HG03159 (cell line): ENCODE measurements at regions not wholly inside any gene's neighbourhood (a gene's known extent, or its start where the extent isn't known, plus 50 kb on each side); places are given as distances from the start of the nearest gene placed in this dataset.

ENCODE experiments used
- ATAC-seq: cut with Tn5 transposase; IDR thresholded peaks from one replicate; pipeline ENCODE4 v1.9.1; 2021; ENCODE audit warnings: mild to moderate bottlenecking, moderate library complexity; ENCODE audit not compliant: unreplicated experiment

- ATAC-seq: no peak
Measured at GRCh38 chr15:91784973-91785709, 68.4 kb upstream of the SLCO3A1 start.

DNA sequence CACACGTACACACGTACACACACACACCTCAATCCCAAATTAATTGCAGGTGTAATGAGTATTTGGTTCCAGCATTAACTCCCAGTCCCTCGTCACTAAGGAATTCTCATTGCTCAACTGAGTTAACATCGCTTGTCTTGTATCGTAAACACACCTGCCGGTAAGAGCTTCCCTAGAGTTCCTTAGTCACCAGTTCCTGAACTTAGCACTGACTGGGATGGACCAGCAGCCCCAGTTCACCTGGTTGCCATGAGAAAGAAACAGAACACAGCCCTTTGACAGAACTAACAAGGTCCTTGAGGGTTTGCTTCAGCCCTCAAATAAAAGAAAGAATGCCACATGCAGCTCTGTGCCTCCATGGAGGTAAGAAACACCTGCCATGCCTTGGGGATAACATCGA lies 66.3 kb upstream of the SLCO3A1 start:
- ATAC-seq: no peak

- no peak for ATAC-seq
Measured at GRCh38 chr15:91789136-91789535, 64.4 kb upstream of the SLCO3A1 start.

DNA sequence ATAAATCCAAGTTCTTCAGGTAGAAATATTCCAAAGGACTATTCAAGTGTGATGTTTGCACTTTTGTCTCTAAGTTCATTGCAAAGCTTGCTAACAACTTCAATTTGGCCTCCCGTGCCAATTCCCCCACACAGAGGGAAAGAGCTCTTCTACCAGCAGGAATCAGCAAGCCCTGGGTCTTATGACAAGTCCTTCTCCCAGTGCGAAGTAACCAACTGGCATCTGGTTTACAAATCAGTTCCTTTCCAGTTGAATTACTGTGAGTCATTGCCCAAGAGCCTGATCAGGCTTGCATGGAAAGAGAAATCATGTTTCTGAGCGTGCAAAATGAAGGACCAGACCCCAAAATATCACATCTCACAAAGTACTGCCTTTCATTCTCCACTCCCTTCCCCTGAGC lies 62.7 kb upstream of the SLCO3A1 start:
- no peak for ATAC-seq

DNA sequence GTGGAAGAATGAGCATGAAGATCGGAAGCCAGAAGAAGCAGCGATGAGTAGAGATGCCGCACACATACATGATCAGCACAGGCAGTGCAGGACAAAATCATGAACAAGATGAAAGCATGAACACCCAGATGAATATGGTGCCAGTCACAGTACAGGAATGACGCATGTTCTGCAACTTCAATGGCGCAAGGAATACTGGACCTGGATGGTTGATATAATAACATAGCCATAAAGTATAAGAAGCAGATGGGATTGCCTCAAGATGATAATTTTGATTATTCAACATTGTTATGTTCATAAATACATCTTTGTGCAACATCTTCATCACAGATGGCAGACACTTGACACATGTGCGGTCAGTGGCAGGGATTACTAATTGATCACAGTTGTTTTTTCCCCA lies 59.7 kb upstream of the SLCO3A1 start:
- ATAC-seq: no peak

DNA sequence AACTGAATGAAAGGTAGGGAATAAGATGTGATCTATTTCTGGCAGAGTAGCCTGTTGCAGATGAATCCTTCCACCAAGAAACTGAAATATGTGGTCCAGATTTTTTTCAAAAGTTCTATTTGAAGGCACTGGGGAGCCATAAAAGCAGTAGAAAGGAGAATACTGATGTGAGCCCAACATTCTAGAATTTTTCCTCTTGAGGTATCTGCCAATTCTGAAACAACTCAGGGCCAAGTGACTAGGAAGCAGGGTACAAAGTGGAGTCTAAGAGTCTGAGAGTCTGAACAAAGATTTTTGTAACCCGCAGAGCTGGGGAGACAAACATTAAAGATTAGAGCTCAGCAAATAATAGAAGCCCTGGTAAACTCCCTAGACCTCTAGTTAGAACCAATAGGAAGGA lies 58.3 kb upstream of the SLCO3A1 start:
- ATAC-seq: no peak

DNA sequence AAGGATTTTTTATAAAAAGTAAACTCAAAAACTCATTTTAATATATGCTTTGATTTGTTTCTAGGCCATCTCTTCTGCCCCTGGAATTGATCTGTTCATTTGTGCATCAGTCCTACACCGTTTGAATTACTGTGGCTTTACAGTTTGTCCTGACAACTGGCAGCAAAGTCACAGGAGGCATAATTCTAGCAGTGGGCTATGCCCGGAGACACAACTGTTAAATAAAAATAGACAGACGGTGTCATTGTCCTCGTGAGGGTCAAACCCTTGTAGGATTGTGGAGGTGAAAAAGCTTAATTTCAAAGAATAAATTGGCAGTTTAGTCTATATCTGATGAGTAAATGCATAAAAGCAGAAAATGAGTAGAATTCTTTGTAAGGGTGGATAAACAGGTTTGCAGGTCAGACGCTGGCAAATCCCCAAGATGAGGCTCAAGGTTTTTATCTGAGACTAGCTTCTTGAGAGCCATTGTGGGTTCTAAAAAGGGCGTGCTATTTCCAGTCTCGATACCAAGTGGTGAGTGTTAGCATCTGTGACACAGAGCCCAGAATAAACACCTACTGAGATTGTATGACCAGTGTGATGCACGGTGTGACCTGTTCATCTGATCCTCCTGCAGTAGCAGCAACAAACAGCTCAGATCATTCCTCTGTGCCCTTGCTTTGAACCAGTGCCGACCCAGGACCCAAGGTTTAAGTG lies 51.5 kb upstream of the SLCO3A1 start:
- ATAC-seq: no peak

GRCh38 chr15:91803260-91803659 lies 50.2 kb upstream of the SLCO3A1 start:
- ATAC-seq: no peak
